ENCODE measurements at regions not wholly inside any gene's neighbourhood (a gene's known extent, or its start where the extent isn't known, plus 50 kb on each side); places are given as distances from the start of the nearest gene placed in this dataset.

DNA sequence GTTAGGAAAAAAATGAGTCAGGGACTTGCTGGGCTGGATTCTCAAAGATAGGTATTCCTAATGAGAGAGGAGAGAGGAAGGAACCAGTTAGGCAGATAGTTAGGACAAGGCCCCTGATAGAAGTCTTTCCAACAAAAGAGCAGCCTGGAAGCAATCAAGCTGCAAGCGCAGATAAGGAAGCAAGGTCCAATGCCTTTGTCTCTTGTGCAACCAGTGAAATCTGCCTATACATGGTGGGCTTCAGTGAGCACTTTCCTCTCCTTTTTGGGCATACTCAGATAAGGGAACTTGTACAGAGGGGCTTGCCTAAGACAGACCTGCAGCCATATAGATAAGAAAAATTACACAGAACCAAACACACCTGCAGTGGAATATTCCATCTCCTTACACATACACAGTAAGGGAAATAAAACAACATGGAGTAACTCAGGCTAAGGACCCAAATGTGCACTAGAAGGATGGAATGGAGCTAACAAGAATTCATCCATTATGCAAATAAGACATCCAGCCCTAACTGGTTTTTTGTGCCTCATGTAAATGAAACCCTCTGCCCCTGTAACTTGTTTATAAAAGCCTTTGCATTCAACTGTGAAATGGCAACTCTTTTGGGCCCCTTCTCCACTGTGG lies 68.8 kb downstream of the PCDH18 start:
- TF ChIP-seq, protein P1, sequence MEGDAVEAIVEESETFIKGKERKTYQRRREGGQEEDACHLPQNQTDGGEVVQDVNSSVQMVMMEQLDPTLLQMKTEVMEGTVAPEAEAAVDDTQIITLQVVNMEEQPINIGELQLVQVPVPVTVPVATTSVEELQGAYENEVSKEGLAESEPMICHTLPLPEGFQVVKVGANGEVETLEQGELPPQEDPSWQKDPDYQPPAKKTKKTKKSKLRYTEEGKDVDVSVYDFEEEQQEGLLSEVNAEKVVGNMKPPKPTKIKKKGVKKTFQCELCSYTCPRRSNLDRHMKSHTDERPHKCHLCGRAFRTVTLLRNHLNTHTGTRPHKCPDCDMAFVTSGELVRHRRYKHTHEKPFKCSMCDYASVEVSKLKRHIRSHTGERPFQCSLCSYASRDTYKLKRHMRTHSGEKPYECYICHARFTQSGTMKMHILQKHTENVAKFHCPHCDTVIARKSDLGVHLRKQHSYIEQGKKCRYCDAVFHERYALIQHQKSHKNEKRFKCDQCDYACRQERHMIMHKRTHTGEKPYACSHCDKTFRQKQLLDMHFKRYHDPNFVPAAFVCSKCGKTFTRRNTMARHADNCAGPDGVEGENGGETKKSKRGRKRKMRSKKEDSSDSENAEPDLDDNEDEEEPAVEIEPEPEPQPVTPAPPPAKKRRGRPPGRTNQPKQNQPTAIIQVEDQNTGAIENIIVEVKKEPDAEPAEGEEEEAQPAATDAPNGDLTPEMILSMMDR (IDR thresholded peaks at IDR 0.05) = no peak
- no peak for TF ChIP-seq POLR2A (IDR thresholded peaks at IDR 0.05)
